Activated CD4-positive, alpha-beta T cell treated with anti-CD3 and anti-CD28 coated beads for 36 hours (primary cell): ENCODE measurements at regions not wholly inside any gene's neighbourhood (a gene's known extent, or its start where the extent isn't known, plus 50 kb on each side); places are given as distances from the start of the nearest gene placed in this dataset.
"Not testable (repeated sequence)": the region's sequence is repeated elsewhere in the genome, so short reads cannot be mapped to it uniquely, and the experiment has no call there.

Experiments
- ATAC-seq: fragments of 200-7000 bp; cut with Tn5 transposase; one replicate; pipeline ENCODE4 v1.10.0; 2021; ENCODE audit warnings: mild to moderate bottlenecking, moderate library complexity
- CTCF ChIA-PET: fragments of 350-600 bp; sonication (Branson Sonifier 250); formaldehyde crosslinking; loops from one replicate; lab custom pipeline; 2021; ENCODE audit warnings: antibody characterized with exemption; lab: Charles Lee
- POLR2A ChIA-PET: fragments of 350-600 bp; sonication (Branson Sonifier 250); formaldehyde crosslinking; loops from one replicate; lab custom pipeline; 2021; ENCODE audit warnings: antibody characterized with exemption, inconsistent platforms; lab: Charles Lee
- DNase-seq: peaks from one replicate; pipeline ENCODE4 v3.0.0-alpha.2; 2020
- H3K27ac Mint-ChIP-seq: one replicate; pipeline ENCODE4 v1.8.0; 2021; ENCODE audit warnings: mixed read lengths
- H3K27me3 Mint-ChIP-seq: one replicate; pipeline ENCODE4 v1.8.0; 2021; ENCODE audit warnings: mixed read lengths
- H3K36me3 Mint-ChIP-seq: one replicate; pipeline ENCODE4 v1.8.0; 2021; ENCODE audit warnings: low read depth, mixed read lengths
- H3K4me1 Mint-ChIP-seq: one replicate; pipeline ENCODE4 v1.8.0; 2021; ENCODE audit warnings: mixed read lengths
- H3K4me3 Mint-ChIP-seq: one replicate; pipeline ENCODE4 v1.8.0; 2021; ENCODE audit warnings: mild to moderate bottlenecking, moderate library complexity, mixed read lengths
- H3K9me3 Mint-ChIP-seq: one replicate; pipeline ENCODE4 v1.8.0; 2021; ENCODE audit warnings: low read depth, mixed read lengths
- intact Hi-C, 2 experiments: fragments of 100-400 bp; cut with DNase I in 1 of 2; cut with micrococcal nuclease in 1 of 2; formaldehyde crosslinking; loops; one replicate each; pipeline versions ENCODE4 v1.14.2 to v1.15.1; 2022 to 2024; cut with DNase I, micrococcal nuclease

DNA sequence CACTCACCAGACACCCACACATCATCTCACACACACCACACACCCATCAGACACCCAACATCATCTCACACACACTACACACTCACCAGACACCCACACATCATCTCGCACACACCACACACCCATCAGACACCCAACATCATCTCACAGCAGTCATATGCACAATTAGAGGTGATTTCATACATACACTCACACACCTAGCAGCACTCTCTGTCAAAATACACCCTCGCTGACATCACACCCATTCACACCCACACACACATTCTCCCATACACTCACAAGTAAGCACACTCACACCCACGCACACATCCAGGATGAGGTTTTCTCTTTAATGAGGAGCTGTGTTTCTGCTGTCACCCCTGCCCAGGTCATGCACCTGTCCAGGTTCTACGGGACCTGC, 4368.2 kb upstream of the TPTE start:
- POLR2A ChIA-PET, H3K9me3 Mint-ChIP-seq, H3K36me3 Mint-ChIP-seq, H3K4me1 Mint-ChIP-seq, CTCF ChIA-PET, H3K27me3 Mint-ChIP-seq, H3K4me3 Mint-ChIP-seq, intact Hi-C loops, H3K27ac Mint-ChIP-seq, DNase-seq: not testable (repeated sequence)
- ATAC-seq, result peak; percentile 58

DNA sequence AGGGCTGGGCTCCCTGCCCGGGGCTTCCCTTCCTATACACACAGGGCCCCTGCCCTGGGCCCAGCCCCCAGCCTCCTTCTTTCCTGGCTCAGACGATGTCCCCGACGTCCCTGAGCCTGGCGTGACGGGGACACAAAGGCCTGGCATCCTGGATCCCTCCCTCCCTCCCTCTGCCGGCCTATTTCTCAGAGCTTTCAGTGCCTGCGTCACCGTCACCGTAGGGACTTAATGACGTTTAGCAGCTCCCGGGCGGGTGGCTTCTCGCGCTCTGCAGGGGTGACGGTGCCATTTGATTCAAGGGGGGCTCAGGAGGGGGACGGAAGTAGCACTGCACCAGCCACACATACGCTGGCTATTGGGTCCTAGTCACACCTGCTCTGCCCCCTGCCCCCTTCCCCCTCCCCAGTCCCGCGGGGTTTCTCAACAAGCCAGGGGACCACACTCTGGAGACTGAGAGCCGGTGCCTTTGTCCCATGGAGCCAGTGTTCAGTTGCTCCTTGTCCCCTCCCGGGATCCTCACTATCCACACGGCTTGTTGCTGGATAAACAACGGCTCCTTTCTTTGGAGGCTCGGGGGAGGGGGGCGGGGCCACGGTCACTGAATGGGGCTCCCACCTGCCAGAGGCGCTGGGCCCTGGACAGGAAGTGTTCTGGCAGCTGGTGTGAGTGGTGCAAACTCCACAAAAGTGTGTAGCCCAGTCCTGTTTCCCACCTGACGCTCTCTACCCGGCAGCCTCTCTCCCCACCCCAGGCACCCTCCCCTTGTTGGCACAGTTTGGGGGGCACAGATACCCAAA, 4366.7 kb upstream of the TPTE start:
- POLR2A ChIA-PET, intact Hi-C loops, H3K4me1 Mint-ChIP-seq, H3K27ac Mint-ChIP-seq, H3K36me3 Mint-ChIP-seq, H3K27me3 Mint-ChIP-seq, DNase-seq, H3K9me3 Mint-ChIP-seq, H3K4me3 Mint-ChIP-seq, CTCF ChIA-PET: not testable (repeated sequence)
- ATAC-seq, result peak; percentile 71

DNA sequence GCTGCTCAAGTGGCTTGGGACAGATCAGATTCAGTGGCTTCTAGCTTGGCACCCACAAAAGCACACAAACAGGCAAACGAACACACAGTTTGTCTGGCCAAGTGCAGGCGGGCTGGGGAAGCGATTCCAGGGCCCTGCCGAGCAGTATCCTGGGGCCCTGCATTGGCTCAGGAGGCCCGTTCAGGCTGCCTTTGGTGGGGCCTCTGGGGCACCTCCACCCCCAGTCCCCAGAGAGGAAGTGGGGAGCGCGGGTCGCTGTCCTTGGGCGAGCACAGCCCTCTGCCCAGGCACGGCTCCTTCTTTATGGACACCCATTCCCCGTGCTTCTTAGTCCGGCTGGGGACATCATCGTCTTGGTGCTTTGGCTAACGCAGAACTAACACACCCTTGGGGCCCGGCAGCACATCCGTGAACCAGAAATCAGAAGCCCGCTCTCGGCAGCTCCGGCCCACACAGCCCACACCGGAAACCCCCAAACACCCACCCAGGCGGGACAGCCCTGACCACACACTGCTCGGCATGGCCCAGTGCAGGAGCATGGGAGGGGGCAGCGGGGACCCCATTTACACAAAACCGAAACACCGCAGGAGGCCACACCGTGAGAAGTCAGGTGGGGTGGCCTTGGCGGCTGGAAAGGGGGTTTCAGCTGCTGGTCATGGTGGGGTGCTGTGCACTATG, 4364.5 kb upstream of the TPTE start:
- H3K36me3 Mint-ChIP-seq, H3K9me3 Mint-ChIP-seq, intact Hi-C loops, H3K27me3 Mint-ChIP-seq, ATAC-seq, CTCF ChIA-PET, H3K4me3 Mint-ChIP-seq, H3K27ac Mint-ChIP-seq, POLR2A ChIA-PET, H3K4me1 Mint-ChIP-seq, DNase-seq: not testable (repeated sequence)

DNA sequence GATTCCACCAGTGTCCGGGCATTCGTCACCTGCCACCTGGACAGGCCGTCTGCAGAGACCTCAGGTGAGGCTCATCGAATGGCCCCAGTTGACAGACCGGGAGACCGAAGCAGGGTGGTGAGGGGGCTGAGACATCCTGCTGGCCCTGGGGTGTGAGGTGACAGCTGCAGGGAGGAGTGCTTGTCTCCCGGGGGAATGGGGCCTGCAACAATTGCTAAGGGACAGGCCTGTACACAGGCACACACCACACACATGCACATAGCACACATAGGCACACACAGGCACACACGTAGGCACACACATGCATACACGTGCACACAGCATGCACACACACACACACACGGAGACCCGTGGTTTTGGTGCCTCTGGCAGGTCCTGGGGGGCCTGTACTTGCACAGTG, 4363.9 kb upstream of the TPTE start:
- POLR2A ChIA-PET, H3K27ac Mint-ChIP-seq, H3K9me3 Mint-ChIP-seq, H3K4me3 Mint-ChIP-seq, H3K27me3 Mint-ChIP-seq, H3K36me3 Mint-ChIP-seq, DNase-seq, H3K4me1 Mint-ChIP-seq, intact Hi-C loops, CTCF ChIA-PET, ATAC-seq: not testable (repeated sequence)

DNA sequence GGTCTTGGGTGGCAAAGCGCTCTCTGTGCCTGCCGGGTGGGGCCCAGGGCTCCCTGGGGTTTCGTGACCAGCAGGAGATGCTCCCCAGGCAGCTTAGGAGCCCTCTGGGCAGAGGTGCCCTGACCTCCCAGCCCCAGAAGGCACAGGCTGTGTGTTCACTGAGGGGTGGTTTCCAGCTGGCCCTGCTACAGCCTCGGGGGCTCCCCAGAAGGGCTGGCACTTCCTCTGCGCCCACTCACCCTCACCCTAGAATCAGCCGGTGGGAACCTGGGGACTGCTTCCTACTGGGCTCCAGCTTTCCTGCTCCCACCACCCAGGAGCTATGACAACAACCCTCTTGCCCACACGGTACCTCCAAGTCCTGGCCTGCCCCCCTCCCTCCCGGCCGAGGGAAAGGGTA, 4363.2 kb upstream of the TPTE start:
- intact Hi-C loops, H3K27ac Mint-ChIP-seq, H3K4me1 Mint-ChIP-seq, H3K9me3 Mint-ChIP-seq, CTCF ChIA-PET, DNase-seq, POLR2A ChIA-PET, H3K27me3 Mint-ChIP-seq, H3K4me3 Mint-ChIP-seq, H3K36me3 Mint-ChIP-seq, ATAC-seq: not testable (repeated sequence)
